GM19328 (cell line): ENCODE measurements at regions not wholly inside any gene's neighbourhood (a gene's known extent, or its start where the extent isn't known, plus 50 kb on each side); places are given as distances from the start of the nearest gene placed in this dataset.

Experiments
- ATAC-seq: cut with Tn5 transposase; IDR thresholded peaks from one replicate; pipeline ENCODE4 v1.9.1; 2021; ENCODE audit warnings: mild to moderate bottlenecking, moderate library complexity; ENCODE audit not compliant: unreplicated experiment

DNA sequence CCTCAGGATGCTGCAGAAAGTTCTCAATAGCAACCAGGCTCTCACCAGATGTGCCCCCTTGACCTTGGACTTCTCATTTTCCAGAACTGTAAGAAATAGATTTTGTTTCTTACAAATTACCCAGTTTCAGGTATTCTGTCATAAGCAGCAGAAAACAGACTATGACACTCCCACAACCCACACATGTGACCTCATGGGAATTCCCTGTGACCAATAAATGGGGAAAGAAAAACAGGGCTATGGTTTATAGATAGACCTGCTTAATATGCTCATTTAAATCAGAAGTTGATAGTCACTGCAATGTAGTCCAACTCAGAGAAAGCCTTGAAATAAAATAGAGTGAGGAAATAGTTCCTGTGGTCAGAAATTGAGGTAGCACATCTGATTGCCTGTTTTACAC, 380.9 kb upstream of the PTBP2 start:
- no peak for ATAC-seq

DNA sequence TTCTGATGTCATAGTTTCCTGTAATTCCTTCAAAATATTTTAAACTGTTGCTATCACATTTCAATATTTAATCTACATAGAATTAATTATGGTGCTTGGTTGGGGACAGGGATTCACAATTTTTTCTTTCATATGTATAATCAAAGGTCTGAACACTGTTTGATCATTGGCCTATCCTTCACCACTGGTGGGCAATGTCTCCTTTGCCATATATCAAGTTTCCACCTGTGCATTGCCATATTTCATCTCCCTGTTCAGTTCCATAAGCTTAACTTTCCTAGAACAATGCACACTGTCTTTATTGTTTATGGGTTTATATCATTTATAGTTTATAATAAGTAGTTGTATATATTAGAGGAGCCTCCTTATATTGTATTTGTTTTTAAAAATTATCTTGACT, 374.9 kb upstream of the PTBP2 start:
- no peak for ATAC-seq

DNA sequence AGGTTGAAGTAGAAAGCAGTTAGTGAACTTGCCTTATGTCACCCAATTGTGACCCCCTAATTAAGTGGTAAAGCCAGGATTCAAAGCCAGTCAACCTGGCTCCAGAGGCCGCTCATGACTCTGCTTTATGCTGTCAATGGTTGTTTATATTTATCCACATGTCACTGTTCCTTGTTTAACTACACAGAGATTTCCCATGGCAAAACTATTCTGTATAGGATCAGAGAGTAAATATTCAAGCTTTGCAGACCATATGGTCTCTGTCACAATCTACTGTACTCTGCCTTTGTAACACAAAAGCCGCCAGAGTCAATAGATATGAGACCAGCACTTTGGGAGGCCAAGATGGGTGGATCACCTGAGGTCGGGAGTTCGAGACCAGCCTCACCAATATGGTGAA, 371.7 kb upstream of the PTBP2 start:
- no peak for ATAC-seq

DNA sequence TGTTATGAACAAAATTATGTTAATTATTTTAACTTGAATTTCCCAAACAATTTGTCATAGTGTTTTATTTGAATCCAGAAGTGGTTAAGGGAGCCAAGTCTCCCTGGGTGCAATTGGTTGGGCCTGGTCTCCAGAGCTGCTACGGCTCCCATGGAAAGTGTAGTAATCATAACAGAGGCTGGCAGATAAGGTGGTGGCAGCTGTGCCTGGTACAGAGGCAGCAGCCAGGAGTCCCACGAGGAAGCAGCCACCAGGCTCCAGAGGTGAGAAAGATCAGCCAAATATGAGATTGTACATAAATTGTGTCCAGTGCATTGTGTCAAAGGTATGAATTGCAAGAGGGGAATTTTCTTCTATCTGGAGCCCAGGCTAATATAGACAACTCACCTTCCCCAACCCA, 368.9 kb upstream of the PTBP2 start:
- no peak for ATAC-seq

DNA sequence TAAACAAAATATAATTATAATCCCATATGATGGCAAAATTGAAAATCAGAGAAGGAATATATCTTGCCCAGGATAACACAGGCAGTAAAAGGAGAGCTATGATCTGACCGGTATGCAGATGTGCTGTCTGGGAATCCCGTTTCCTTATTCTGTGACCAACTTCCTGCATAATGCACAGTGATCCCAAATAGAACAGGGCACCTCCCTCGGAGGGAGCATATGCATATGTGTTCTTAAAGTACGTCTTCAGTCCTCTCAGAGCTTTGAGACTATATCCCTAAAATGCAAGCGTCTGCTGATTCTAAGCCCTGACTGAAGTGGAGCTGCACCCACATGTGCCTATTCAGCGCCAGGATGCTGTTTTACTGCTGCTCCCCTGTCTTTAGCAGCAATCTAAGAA, 366.1 kb upstream of the PTBP2 start:
- no peak for ATAC-seq

DNA sequence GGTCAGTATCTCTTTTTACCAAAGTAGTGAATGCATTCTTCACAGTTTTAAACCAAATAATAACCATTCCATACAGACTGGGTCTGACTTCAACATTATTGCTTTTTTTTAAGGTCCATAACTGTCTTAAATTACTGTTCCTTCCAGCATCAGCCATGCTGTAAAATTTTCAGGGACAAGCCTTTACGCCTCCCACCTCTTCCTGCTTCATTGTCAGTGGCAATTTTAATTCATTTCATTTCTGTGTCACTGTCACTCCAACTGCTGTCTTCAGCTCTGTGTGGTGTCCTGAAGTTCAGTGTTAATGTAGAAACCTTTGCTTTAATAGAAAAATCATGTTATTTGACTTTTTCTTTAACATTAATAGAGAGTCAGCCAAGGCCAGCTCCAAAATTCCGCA, 365.6 kb upstream of the PTBP2 start:
- no peak for ATAC-seq

DNA sequence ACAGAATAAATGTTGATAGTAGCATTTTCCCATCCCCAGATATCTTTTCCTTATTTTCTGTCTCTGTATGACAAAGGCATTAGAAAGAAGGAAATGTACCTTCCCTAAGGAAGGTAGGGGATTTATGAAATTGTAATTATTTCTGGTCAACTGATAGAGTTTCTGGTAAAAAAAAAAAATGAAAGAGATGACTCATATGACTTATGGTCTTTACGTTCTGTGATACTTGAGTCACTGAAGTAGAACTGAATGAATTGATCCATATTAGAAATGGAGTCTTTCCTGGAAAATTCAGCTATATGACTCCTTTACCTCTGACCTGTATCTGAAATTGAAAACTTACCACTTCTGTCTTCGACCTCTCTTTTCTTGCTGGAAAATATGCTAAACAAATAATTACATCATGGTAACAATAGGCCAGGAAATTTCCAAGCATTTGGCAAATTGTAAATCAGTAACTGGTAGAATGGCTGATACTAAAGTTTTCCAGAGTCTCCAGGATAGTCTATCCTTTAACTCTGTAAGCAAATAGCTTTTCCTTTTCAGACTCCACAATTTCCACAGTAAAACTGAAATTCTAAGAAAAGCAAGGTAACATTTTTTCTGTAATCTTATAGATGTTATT, 364.3 kb upstream of the PTBP2 start:
- no peak for ATAC-seq

DNA sequence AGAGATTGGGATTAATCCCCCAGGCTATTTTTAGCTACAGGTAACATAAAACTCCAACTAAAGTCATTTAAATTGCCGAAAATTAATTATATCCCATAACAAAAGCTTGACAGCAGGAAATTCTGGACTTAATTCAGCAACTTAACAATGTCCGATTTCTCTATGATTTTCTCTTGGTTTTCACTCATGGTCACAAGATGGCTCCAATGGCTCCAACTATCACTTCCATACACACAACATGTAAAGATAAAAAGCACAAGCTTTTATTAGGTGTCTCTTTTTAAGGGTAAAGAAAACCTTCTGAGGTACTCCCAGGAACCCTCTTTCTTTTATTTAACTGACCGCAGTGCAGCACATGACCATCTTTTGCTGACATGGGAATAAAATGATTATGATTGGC, 363.5 kb upstream of the PTBP2 start:
- ATAC-seq: no peak

DNA sequence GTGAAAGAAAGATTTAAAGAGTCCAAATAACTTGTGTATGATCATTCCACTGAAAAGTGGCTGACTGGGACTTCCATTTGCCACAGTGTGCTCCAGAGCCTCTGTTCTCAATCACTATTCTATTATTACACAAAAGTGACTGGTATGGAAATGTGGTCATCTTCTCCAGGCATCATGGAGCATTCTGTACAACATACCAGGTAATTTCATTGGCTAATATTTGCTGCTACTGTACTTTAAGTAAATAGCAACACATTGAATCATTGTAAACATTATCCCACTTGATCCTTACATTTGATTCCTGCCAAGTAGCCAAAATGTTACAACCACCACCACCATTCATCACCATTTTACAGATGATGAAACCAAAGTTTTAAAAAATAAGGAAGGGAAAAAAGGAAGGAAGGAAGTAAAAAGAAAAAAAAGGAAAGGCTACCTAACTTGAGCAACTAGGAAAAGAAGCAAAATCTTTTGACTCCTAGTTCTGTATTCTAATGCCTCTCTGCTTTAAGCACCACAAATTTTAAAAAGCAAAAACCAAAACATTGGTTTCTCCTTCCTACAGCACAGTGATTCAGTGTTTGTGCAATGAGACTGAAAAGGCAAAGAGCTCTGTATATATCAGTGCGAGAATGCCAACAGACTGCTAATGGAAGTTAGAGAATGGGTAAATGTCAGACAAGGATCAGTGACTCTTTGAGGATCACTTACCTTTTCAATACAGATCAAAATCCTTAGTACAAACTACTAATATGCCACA, 361.4 kb upstream of the PTBP2 start:
- ATAC-seq: no peak

DNA sequence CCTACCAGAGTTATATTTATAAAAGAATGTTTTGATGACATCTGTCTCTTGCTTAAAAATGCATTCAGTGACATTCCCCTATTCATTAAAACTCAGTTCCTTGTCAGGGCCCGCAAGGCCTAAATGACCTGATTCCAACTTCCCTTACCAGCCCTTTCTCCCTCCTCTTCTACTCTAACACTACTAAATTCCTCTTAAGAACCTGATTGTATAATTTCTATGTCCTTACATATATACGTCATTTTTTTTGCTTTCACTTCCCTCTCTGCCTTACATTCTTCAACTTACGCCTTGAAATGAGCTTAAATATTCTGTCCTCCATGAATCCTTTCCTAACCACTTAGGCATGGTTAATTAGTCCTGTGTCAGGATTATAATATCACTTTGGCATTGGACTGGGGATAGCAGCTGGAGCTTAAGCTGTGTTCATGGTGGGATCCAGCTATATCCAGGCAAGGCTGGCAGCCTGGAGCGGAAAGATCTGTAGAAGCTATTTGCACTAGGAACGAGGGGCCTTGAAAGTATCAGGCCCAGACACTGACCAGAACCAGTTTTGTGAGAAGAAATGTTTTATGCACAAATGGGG, 360.2 kb upstream of the PTBP2 start:
- no peak for ATAC-seq

DNA sequence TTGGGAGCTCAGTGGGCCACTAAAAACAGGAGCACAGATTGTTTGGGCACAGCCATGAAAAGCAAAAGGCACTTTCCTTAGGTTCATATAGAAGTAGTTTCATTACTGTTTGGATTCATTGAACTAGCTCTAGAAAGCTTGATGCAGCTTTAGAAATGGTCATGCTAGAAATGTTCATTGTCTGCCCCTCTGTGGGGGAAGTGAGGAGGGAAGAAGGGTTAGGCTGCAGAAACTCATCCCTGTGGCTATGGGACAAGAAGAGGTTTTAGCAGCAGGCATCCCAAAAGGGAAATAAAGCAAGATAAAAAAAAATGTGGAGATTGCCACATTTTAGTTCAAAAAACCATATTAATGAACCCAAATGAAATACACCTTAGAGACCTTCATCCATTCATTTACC, 359.6 kb upstream of the PTBP2 start:
- no peak for ATAC-seq

DNA sequence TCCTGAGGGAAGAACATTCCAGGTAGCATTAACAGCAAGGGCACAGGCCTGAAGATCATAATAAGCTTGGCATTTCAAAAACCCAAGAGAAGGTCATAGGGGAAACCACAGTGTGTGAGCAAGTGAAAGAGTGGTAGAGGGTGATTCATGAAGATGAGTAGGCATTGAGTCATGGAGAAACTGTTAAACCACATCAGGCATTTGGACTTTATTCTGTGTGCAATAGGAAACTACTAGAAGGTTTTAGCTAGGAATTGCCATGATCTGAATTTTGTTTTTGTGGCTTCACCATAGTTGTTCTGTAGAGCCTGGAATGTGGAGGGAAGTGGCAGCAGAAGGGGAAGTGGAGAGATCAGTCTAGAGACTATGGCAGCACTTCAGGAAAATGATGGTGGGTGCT, 359.0 kb upstream of the PTBP2 start:
- ATAC-seq: no peak

DNA sequence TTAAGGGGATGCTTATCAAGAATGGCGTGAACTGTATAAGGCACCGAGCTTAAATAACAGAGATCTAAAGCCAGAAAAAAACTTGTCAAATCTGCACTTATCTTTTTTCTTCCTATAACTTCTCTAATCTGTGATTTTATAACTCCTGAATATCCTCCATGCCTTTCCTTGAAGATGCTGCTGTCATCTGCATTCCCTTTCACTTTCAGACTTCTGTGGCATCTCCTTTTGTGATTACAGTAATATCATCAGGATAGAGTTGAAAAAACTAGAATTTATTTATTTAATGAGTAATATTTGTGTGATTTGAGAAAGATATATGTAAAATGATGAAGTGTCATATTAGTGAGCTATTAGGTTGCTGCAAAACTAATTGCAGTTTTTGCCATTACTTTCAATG, 357.8 kb upstream of the PTBP2 start:
- ATAC-seq: no peak

DNA sequence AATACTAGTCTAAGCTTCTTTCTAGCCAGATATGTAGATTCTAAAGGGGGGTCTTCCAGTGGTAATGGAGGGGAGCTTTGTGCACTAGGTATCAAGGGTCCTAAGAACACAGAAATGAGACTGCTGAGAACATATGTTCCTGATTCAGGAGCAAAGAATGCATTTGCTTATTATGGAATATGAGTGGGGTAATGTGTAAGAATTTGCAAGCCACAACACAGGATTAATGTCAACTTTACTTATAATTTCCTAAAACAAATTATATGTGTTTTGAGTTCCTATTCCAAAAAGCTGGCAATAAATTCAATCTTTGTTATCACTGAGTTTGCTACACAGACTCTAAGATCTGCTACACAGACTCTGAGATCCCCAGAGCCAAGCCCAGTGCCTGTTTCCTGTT, 357.0 kb upstream of the PTBP2 start:
- ATAC-seq: no peak

DNA sequence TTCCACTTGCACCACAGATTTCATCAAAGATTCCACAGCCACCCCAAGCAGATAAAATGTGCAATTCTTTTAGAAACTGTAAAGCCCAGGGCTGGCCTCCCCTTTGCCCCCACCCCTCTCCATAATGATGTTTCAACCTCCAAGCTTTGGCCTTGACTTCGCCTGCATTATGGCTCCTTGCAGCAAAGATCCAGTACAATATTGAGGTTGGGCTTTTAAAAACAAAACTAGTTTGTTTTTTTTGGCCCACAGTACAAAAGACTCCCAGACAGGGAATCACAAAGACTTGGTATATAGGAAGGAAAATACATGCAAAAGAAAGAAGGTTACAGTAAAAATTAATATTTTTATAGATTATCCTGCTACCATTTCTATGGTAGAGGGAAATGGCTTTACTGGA, 356.5 kb upstream of the PTBP2 start:
- ATAC-seq: no peak

DNA sequence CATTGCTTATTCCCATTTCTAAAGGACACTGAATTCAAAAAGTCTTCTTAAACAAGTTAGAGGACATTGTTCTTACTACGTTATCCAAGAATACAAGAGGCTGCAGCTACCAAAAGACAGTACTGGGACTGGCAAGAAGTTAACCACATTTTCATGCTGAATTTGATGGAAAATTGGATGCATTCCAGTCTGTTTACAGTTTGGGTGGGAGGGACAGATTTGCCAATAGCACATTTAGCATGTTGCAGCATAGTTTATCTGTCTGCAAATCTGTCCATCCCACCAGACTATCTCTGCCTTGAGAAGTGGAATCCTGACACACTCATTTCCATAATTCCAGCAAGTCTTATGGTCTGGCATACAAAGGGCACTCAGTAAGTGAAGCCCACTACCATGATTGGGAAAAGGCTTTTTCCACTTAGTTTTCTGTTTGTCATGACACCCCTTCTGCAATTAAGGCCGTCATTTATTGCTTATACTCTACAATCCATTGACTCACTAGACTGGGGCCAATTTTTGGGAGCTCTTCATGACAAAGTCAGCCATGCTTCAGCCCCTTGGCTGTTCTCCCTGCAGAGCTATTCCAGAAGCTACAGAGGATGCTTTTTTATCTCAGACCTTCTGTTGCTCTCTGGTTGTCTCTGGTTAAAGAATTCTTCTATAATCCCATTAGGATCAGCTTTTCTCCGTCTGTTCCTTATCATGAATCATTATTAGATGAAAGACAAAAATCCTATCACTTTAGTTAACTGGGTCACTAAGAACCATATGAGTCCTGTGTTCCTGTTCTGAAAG, 355.8 kb upstream of the PTBP2 start:
- ATAC-seq: no peak

DNA sequence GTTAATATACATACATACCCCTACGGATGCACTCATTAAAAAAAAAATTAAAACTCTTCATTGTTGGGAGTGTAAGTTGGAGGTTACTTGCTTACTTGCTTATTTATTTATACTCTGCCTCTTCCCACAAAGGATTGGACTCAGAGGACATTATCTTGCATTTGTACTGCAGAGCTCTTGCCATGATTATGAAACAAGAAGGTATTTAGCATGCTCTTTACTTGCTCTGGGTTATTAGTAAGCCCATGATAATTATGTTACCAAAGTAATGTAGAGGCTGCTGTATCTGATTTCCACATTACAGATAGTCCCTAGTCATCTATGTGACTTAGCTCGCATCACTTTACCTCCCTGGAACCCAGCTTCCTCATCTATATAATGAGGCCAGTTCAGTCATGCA, 355.1 kb upstream of the PTBP2 start:
- ATAC-seq: no peak

DNA sequence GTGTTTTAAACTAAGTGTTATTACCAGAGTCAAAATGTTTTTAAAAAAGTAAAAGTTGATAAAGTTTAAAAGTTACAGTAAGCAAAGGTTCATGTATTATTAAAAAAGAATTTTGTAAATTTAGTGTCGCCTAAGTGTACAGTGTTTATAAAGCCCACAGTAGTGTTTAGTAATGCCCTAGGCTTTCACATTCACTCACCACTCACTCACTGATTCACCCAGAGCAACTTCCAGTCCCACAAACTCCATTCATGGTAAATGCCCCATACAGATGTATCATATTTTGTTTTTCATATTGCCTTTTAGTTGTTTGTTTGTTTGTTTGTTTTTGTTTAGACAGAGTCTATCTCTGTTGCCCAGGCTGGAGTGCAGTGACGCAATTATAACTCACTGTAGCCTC, 353.8 kb upstream of the PTBP2 start:
- no peak for ATAC-seq

DNA sequence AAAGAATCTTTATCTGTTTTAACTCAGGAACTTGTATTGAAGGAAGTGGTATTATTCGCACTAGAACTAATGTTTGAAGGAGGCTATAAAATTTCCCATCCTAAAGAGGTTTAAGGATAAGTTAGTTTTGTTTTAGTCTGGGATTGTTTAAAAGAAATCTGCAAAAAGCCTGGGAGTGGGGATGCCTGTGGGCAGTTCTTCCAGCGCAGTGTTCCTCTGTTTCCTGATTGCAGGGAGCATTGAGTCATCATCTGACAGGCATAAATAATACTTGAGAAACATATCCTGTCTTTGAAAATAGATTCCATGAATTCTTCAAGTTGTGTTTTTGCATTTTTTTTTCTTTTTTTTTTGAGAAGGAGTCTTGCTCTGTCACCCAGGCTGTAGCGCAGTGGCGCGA, 350.8 kb upstream of the PTBP2 start:
- ATAC-seq: no peak

DNA sequence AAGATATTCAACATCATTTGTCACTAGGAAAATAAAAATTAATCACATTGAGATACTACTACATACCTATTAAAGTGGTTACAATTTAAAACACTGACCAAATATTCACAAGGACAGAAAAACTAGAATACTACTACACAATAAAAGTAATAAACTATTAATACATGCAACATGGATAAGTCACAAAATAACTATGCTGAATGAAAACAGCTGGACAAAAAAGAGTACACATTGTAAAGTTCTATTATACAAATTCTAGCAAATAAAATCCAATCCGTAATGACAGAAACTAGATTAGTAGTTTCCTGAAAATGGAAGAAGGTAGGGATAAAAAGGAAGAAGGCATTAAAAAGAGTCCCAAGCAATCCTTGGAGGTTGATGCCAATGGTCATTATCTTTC, 348.7 kb upstream of the PTBP2 start:
- no peak for ATAC-seq

DNA sequence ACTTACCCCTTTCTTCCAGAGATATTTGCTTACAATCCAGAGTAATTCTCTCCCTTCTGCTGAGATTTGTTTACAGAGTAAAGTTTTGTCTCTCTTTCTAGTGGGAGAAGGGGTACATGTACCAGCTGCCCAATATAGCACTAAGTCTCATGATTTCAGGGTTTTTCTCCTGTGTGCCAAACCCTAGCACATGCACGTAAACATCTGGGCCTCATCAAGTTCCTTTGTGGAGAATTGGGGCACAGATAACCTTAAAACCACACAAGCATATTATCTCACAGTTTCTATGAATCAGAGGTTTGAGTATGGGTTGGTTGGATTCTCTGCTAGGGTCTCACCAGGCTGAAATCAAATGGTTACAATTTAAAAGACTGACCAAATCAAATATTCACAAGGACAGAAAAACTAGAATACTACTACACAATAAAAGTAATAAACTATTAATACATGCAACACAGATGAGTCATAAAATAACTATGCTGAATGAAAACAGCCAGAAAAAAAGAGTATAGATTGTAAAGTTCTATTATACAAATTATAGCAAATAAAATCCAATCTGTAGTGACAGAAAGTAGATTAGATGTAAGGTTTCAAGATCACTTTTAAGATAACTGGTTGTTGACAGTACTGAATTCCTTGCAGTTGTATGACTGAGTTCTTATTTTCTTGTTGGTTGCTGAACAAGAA, 347.4 kb upstream of the PTBP2 start:
- no peak for ATAC-seq
